Endodermal cell (in vitro differentiated cells): ENCODE measurements at regions not wholly inside any gene's neighbourhood (a gene's known extent, or its start where the extent isn't known, plus 50 kb on each side); places are given as distances from the start of the nearest gene placed in this dataset.
A peak's percentile ranks its signal among the peaks of the same experiment; 100 is the strongest.

Experiments
- DNase-seq: peaks from one replicate; pipeline ENCODE4 v3.0.0-alpha.2; 2017
- H3K27ac ChIP-seq: 2 replicates; pipeline ENCODE4 v1.5.1; 2013; ENCODE audit warnings: mild to moderate bottlenecking, low read depth, low read length, moderate library complexity
- H3K27me3 ChIP-seq: 2 replicates; pipeline ENCODE4 v1.6.1; 2013; ENCODE audit warnings: mild to moderate bottlenecking, low read length, moderate library complexity; ENCODE audit not compliant: insufficient read depth, control insufficient read depth, poor library complexity, severe bottlenecking
- H3K36me3 ChIP-seq: 2 replicates; pipeline ENCODE4 v1.7.0; 2013; ENCODE audit warnings: mild to moderate bottlenecking, low read length, moderate library complexity; ENCODE audit not compliant: control insufficient read depth, insufficient read depth
- H3K4me1 ChIP-seq: one replicate; pipeline ENCODE4 v1.7.0; 2013; ENCODE audit warnings: low read length; ENCODE audit not compliant: control insufficient read depth, insufficient read depth
- H3K4me3 ChIP-seq: 2 replicates; pipeline ENCODE4 v1.5.1; 2013; ENCODE audit warnings: mild to moderate bottlenecking, low read length, moderate library complexity
- H3K9ac ChIP-seq: 2 replicates; pipeline ENCODE4 v1.6.1; 2013; ENCODE audit warnings: mild to moderate bottlenecking, low read length, moderate library complexity; ENCODE audit not compliant: poor library complexity, severe bottlenecking; ENCODE audit errors: extremely low read depth
- H3K9me3 ChIP-seq: 2 replicates; pipeline ENCODE4 v1.6.1; 2013; ENCODE audit warnings: mild to moderate bottlenecking, low read length, moderate library complexity; ENCODE audit not compliant: control insufficient read depth
- H3K27ac Mint-ChIP-seq: 2 replicates; pipeline ENCODE4 v1.8.0; 2020; ENCODE audit warnings: mixed read lengths
- H3K27me3 Mint-ChIP-seq: 2 replicates; pipeline ENCODE4 v1.8.0; 2021; ENCODE audit warnings: mild to moderate bottlenecking, mixed read lengths; ENCODE audit not compliant: insufficient read depth
- H3K36me3 Mint-ChIP-seq: 2 replicates; pipeline ENCODE4 v1.8.0; 2020; ENCODE audit warnings: low read depth, mixed read lengths
- H3K4me1 Mint-ChIP-seq: 2 replicates; pipeline ENCODE4 v1.8.0; 2020; ENCODE audit warnings: mixed read lengths
- H3K4me3 Mint-ChIP-seq: 2 replicates; pipeline ENCODE4 v1.8.0; 2020; ENCODE audit warnings: mild to moderate bottlenecking, moderate library complexity, mixed read lengths
- H3K9me3 Mint-ChIP-seq: 2 replicates; pipeline ENCODE4 v1.8.0; 2020; ENCODE audit warnings: mild to moderate bottlenecking, mixed read lengths
- CTCF ChIP-seq: fragments of 200-600 bp; sonication (generic); conservative IDR thresholded peaks from 2 replicates; pipeline ENCODE4 v1.5.0; 2021; ENCODE audit warnings: antibody characterized with exemption, mild to moderate bottlenecking
- WGBS, 2 experiments: methylation state at CpG; one replicate each; pipeline versions ENCODE4 v1.1.5 to v1.1.7; 2013; ENCODE audit warnings: missing lambda C conversion rate in 2 of 2, mixed read lengths in 1 of 2; ENCODE audit not compliant: insufficient coverage in 1 of 2, insufficient read length in 1 of 2; 5-methylcytosine and 5-hydroxymethylcytosine counted together

DNA sequence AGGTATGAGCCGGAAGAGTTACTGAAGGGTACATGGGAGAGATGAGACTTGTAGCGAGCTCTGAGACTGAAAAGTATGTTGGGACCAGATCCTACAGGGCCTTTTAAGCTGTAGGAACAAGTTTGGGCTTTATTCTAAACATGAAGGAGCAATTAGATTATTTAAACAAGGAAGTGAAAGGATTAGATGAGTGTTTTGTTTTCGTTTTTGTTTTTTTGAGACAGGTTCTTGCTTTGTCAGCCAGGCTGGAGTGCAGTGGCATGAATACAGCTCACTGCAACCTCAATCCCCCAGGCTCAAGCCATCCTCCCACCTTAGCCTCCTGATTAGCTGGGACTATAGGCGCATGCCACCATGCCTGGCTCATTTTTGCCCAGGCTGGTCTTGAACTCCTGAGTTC lies 110.7 kb downstream of the C1D start:
- no peak overlapping the region for H3K4me3 Mint-ChIP-seq
- no peak overlapping the region for H3K27ac Mint-ChIP-seq
- no peaks in the 10 kb centered on the region for H3K36me3 ChIP-seq
- no peaks in the 10 kb centered on the region for H3K9me3 Mint-ChIP-seq
- H3K36me3 Mint-ChIP-seq: no peaks in the 10 kb centered on the region
- peaks cover 13% of the 10 kb centered on the region for H3K4me1 ChIP-seq
- WGBS, 2 experiments: 90 to 100% methylated on average over 3 to 4 of the region's 4 CpGs
- no peak overlapping the region for H3K9ac ChIP-seq
- peaks cover 3% of the 10 kb centered on the region for H3K27me3 Mint-ChIP-seq
- H3K4me3 ChIP-seq: no peak overlapping the region
- peaks cover 4% of the 10 kb centered on the region for H3K4me1 Mint-ChIP-seq
- H3K27ac ChIP-seq: no peak overlapping the region
- no peak for TF ChIP-seq CTCF
- H3K9me3 ChIP-seq: no peaks in the 10 kb centered on the region
- H3K27me3 ChIP-seq: no peaks in the 10 kb centered on the region
- no peak for DNase-seq

GRCh38 chr2:67954093-67954748 lies 108.6 kb downstream of the C1D start:
- H3K4me1 Mint-ChIP-seq: peaks cover 3% of the 10 kb centered on the region
- H3K27ac Mint-ChIP-seq: no peak overlapping the region
- H3K36me3 Mint-ChIP-seq: no peaks in the 10 kb centered on the region
- peaks cover 24% of the 10 kb centered on the region for H3K27me3 Mint-ChIP-seq
- peak; percentile 59 for DNase-seq
- 50 to 80% methylated on average over 1 to 6 of the region's 6 CpGs for WGBS, 2 experiments
- peak overlapping the region; percentile 15 for H3K4me3 Mint-ChIP-seq
- no peak for TF ChIP-seq CTCF
- Histone ChIP-seq H3K27me3 (no peaks in the 10 kb centered on the region), H3K9ac (peak overlapping the region; percentile 28), H3K4me1 (peaks cover 13% of the 10 kb centered on the region), H3K9me3 (peaks cover 10% of the 10 kb centered on the region), H3K27ac (no peak overlapping the region), H3K4me3 (peak overlapping the region; percentile 51), H3K36me3 (no peaks in the 10 kb centered on the region)
- H3K9me3 Mint-ChIP-seq: no peaks in the 10 kb centered on the region

DNA sequence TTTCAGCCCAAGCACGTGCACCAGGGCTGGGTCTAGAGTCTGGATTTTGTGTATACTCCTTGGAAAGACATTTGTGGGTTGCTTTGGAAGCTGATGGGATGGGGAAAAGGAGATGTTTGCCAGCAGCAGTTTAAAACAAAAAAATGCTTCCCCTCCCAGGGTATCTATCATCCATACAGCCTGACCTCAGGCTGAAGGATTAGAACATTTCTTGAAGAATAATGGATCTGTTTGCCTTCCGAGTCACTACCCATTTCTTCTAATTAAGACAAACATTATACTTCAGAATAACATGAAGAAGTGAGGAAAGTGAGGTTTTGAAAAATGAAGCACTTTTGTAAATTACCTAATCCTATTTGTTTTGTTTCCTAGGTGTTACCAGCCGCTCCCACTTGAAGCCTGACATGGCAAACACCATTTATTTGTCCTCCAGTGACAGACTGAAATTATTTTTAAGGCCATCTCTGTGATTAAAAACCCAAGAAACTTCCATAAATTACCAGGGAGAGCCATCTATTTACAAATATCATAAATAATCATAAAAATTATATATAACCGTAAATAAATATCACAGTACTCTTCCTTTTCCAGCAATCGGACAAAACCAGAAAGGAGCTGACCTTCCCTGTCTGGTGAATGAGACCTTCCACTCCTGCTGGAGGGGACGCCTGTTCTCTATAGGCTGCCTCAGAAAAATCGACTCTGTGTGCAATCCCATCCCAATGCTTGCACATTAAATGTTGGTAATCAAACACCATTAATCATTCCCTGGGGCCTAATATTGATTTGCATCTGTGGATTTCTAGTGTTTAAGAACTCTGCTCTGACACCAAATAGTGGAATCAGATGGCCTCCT lies 106.8 kb downstream of the C1D start:
- peaks cover 6% of the 10 kb centered on the region for H3K9me3 Mint-ChIP-seq
- H3K36me3 Mint-ChIP-seq: no peaks in the 10 kb centered on the region
- H3K36me3 ChIP-seq: no peaks in the 10 kb centered on the region
- no peak overlapping the region for H3K27ac ChIP-seq
- no peak for TF ChIP-seq CTCF
- H3K4me3 Mint-ChIP-seq: no peak overlapping the region
- H3K9me3 ChIP-seq: peaks cover 22% of the 10 kb centered on the region
- peaks cover 10% of the 10 kb centered on the region for H3K4me1 Mint-ChIP-seq
- no peak for DNase-seq
- no peak overlapping the region for H3K9ac ChIP-seq
- H3K4me3 ChIP-seq: no peak overlapping the region
- no peak overlapping the region for H3K27ac Mint-ChIP-seq
- peaks cover 13% of the 10 kb centered on the region for H3K4me1 ChIP-seq
- H3K27me3 Mint-ChIP-seq: peaks cover 24% of the 10 kb centered on the region
- H3K27me3 ChIP-seq: no peaks in the 10 kb centered on the region
- 93 to 96% methylated on average over 4 to 7 of the region's 7 CpGs for whole genome bisulfite sequencing, 2 experiments
